ENCODE measurements at regions not wholly inside any gene's neighbourhood (a gene's known extent, or its start where the extent isn't known, plus 50 kb on each side); places are given as distances from the start of the nearest gene placed in this dataset.

GRCh38 chr16:85511938-85512807 lies 100.9 kb upstream of the GSE1 start:
- ATAC-seq (no peak), DNase-seq (peak in 1 of 4 donors; percentile 46)
- H3K9me3 ChIP-seq, result no peaks in the 10 kb centered on the region
- no peaks in the 10 kb centered on the region for H3K27me3 ChIP-seq
- 80 to 83% methylated on average over 19 to 24 of the region's 24 CpGs for WGBS, 2 donors
- H3K4me1 ChIP-seq, result peaks cover 41% of the 10 kb centered on the region
- H3K4me3 ChIP-seq, result no peak overlapping the region
- peak overlapping the region in 1 of 4 donors; percentile 8 for H3K27ac ChIP-seq
- intact Hi-C loops (cut with DNase I), result no loop called here
- H3K36me3 ChIP-seq (replicated peaks in 1 of 2; ENCODE audit: insufficient read depth in 1 of 2, low read depth in 2 of 2), result no peaks in the 10 kb centered on the region
- TF ChIP-seq POLR2A (IDR thresholded peaks at IDR 0.05), result no peak
- TF ChIP-seq, protein P1, sequence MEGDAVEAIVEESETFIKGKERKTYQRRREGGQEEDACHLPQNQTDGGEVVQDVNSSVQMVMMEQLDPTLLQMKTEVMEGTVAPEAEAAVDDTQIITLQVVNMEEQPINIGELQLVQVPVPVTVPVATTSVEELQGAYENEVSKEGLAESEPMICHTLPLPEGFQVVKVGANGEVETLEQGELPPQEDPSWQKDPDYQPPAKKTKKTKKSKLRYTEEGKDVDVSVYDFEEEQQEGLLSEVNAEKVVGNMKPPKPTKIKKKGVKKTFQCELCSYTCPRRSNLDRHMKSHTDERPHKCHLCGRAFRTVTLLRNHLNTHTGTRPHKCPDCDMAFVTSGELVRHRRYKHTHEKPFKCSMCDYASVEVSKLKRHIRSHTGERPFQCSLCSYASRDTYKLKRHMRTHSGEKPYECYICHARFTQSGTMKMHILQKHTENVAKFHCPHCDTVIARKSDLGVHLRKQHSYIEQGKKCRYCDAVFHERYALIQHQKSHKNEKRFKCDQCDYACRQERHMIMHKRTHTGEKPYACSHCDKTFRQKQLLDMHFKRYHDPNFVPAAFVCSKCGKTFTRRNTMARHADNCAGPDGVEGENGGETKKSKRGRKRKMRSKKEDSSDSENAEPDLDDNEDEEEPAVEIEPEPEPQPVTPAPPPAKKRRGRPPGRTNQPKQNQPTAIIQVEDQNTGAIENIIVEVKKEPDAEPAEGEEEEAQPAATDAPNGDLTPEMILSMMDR (IDR thresholded peaks at IDR 0.05), result no peak

DNA sequence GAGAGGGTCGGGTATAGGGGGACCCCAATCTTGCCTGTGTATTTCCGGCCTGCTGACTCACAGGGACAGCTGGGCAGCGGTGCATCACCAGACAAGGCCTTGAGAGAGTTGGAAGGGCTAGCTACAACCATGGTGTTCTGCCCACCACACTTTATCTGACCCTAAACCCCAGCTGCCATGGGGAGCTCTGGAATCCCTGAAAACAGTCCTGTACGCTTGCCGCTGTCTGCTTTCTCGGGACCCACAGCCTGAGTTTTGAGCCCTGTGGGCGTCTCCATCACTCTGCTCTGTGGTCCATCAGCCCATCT lies 100.4 kb upstream of the GSE1 start:
- TF ChIP-seq, protein P1 (IDR thresholded peaks at IDR 0.05), result no peak
- no peak for TF ChIP-seq POLR2A (IDR thresholded peaks at IDR 0.05)
- H3K27me3 ChIP-seq, result no peaks in the 10 kb centered on the region
- intact Hi-C loops (cut with DNase I), result no loop called here
- no peak for ATAC-seq
- DNase-seq, result no peak
- 90 to 94% methylated on average over 3 to 7 of the region's 7 CpGs for WGBS, 2 donors
- peak overlapping the region in 1 of 4 donors; percentile 91 for H3K27ac ChIP-seq
- H3K9me3 ChIP-seq, result no peaks in the 10 kb centered on the region
- H3K36me3 ChIP-seq (replicated peaks in 1 of 2; ENCODE audit: insufficient read depth in 1 of 2, low read depth in 2 of 2), result no peaks in the 10 kb centered on the region
- H3K4me3 ChIP-seq, result no peak overlapping the region
- peaks cover 44% of the 10 kb centered on the region for H3K4me1 ChIP-seq

- no peaks in the 10 kb centered on the region for H3K27me3 ChIP-seq
- no peak overlapping the region for H3K4me3 ChIP-seq
- intact Hi-C loops (cut with DNase I), result no loop called here
- no peak for ATAC-seq
- no peaks in the 10 kb centered on the region for H3K36me3 ChIP-seq (replicated peaks in 1 of 2; ENCODE audit: insufficient read depth in 1 of 2, low read depth in 2 of 2)
- no peak for DNase-seq
- peak overlapping the region; percentile 91 to 95 (median 94) for H3K27ac ChIP-seq
- H3K9me3 ChIP-seq, result no peaks in the 10 kb centered on the region
- H3K4me1 ChIP-seq, result peaks cover 44% of the 10 kb centered on the region
- 83 to 89% methylated on average over 9 of the region's 9 CpGs for WGBS, 2 donors
- TF ChIP-seq, protein P1 (IDR thresholded peaks at IDR 0.05), result no peak
- TF ChIP-seq POLR2A (IDR thresholded peaks at IDR 0.05), result no peak
Measured at GRCh38 chr16:85513180-85513579, 99.9 kb upstream of the GSE1 start.

- TF ChIP-seq, protein P1 (IDR thresholded peaks at IDR 0.05), result no peak
- TF ChIP-seq POLR2A (IDR thresholded peaks at IDR 0.05), result no peak
- 74 to 88% methylated on average over 2 to 9 of the region's 10 CpGs for WGBS, 2 donors
Measured at GRCh38 chr16:85513649-85514048, 99.5 kb upstream of the GSE1 start.

GRCh38 chr16:85514295-85514597 lies 98.9 kb upstream of the GSE1 start:
- Histone ChIP-seq H3K4me1 (peaks cover 44% of the 10 kb centered on the region), H3K27me3 (no peaks in the 10 kb centered on the region), H3K36me3 (replicated peaks in 1 of 2; ENCODE audit: insufficient read depth in 1 of 2, low read depth in 2 of 2) (no peaks in the 10 kb centered on the region), H3K4me3 (no peak overlapping the region), H3K27ac (peak overlapping the region; percentile 91 to 95 (median 94)), H3K9me3 (no peaks in the 10 kb centered on the region)
- 4 to 10% methylated on average over 1 to 8 of the region's 8 CpGs for WGBS, 2 donors
- ATAC-seq (no peak), DNase-seq (peak; percentile 87 to 95 (median 92))
- no peak for TF ChIP-seq POLR2A (IDR thresholded peaks at IDR 0.05)
- TF ChIP-seq, protein P1 (IDR thresholded peaks at IDR 0.05), result peak in 4 of 7 experiments; percentile 9 to 45 (median 22)
- intact Hi-C loops (cut with DNase I), result no loop called here

More at GRCh38 chr16:85513649-85514048, 99.5 kb upstream of the GSE1 start:
- Histone ChIP-seq H3K4me3 (no peak overlapping the region), H3K27me3 (no peaks in the 10 kb centered on the region), H3K27ac (peak overlapping the region; percentile 91 to 95 (median 94)), H3K4me1 (peaks cover 44% of the 10 kb centered on the region), H3K36me3 (replicated peaks in 1 of 2; ENCODE audit: insufficient read depth in 1 of 2, low read depth in 2 of 2) (no peaks in the 10 kb centered on the region), H3K9me3 (no peaks in the 10 kb centered on the region)
- ATAC-seq, result no peak
- intact Hi-C loops (cut with DNase I), result no loop called here
- no peak for DNase-seq

Data from body of pancreas (tissue), 4 donors.